RWPE1 (cell line): ENCODE measurements at regions not wholly inside any gene's neighbourhood (a gene's known extent, or its start where the extent isn't known, plus 50 kb on each side); places are given as distances from the start of the nearest gene placed in this dataset.

ENCODE experiments used
- CTCF ChIA-PET: fragments of 350-600 bp; sonication (Branson Sonifier 250); formaldehyde crosslinking; extraction: SDS; loops from one replicate; lab custom pipeline; 2021; lab: Yijun Ruan, JAX
- POLR2A ChIA-PET: fragments of 400-600 bp; formaldehyde crosslinking; extraction: SDS; loops from one replicate; lab custom pipeline; 2020; ENCODE audit warnings: antibody characterized with exemption; ENCODE audit not compliant: low non-redundant PET; lab: Yijun Ruan, JAX
- DNase-seq: peaks from one replicate; pipeline ENCODE4 v3.0.0; 2012; ENCODE audit warnings: low spot score
- H3K27ac ChIP-seq: fragments of 450-650 bp; 2 replicates; pipeline ENCODE4 v1.5.1; 2017
- CTCF ChIP-seq: fragments of 450-650 bp; conservative IDR thresholded peaks from 2 replicates; pipeline ENCODE4 v1.5.1; 2017; ENCODE audit warnings: low read depth, mild to moderate bottlenecking

- ChIA-PET POLR2A (no interaction called here), CTCF (no interaction called here)
- no peak for DNase-seq
- no peak overlapping the region for H3K27ac ChIP-seq
- no peak for TF ChIP-seq CTCF
These were observed 80.6 kb downstream of the MFSD1 start for GRCh38 chr3:158882445-158882844.

DNA sequence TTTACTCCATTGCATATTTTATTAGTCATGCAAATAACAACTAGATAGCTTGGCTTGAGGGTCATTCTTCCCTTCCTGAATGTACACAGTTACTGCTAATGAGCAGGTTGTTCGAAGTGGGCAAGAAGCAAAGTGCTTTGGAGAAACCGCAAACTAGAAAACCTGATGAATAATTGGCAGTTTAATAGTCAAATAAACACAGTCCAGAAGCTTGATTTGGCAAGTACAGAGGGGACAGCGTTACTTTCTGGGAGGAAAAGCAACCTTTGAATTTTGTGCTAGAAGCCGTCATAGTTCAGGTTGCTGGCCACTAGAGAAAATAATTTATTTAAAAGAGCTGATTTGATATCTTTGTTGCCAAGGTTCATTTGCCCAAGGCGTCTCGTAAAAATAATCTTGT lies 94.9 kb downstream of the MFSD1 start:
- H3K27ac ChIP-seq, result no peak overlapping the region
- TF ChIP-seq CTCF, result no peak
- DNase-seq, result no peak
- CTCF ChIA-PET, result no interaction called here
- POLR2A ChIA-PET, result no interaction called here

GRCh38 chr3:158906749-158907148 lies 104.9 kb downstream of the MFSD1 start:
- TF ChIP-seq CTCF, result no peak
- H3K27ac ChIP-seq, result no peak overlapping the region
- DNase-seq, result no peak
- CTCF ChIA-PET, result interaction anchor here (0.8 kb wide), 1 partner anchor 11 kb away, joined by 4 read pairs; no protein-coding TSS in a partner anchor
- POLR2A ChIA-PET, result no interaction called here

DNA sequence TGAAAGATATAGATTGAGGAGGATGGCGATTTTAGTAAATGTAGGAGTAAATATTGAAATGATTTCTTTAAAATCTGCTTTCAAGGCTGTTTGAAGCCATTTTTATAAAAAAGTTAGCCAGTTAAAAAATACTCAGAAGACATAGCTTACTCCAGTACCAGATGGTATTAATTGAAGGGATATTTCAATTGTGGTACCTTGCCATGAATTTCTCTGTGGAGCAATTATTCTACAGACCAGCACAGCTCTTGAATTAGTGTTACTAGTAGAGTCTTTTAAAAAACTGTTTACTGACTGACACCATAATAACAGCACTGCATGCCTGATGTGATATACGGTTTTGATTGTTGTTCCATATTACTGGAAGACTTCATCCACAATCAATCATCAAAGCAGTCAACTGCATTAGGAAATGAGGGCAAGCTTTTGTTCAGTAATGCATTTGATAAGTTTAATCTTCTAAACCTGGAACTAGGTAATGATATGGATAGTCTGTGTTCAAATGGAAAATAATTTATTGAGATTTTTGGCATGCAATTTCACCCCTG lies 106.4 kb downstream of the MFSD1 start:
- TF ChIP-seq CTCF, result no peak
- no peak overlapping the region for H3K27ac ChIP-seq
- CTCF ChIA-PET, result no interaction called here
- POLR2A ChIA-PET, result no interaction called here
- no peak for DNase-seq

- CTCF ChIA-PET, result no interaction called here
- TF ChIP-seq CTCF, result no peak
These were observed 108.0 kb downstream of the MFSD1 start for GRCh38 chr3:158909870-158910269.

DNA sequence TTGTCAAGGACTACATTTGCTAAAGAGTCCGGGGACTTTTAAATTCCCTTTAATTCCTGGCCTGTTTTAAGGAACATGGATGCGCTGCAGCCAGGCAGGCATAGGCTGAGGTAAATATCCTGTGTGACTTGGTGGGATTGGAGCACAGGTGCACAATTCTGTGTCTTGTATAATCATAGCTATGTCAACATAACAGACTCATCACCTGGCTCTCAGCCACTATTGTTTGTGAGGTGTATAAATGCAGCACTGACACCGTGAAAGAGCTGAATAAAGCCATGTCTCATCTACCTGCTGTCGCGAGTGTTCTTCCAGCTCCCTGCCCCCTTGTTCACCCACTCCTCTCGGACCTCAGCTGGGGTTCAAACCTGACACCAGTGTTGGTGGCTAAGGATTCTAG lies 109.7 kb downstream of the MFSD1 start:
- no peak for TF ChIP-seq CTCF
- no peak for DNase-seq
- CTCF ChIA-PET, result interaction anchor here (1.3 kb wide), 1 partner anchor 349 kb away, joined by 4 read pairs; no protein-coding TSS in a partner anchor
- POLR2A ChIA-PET, result no interaction called here
- no peak overlapping the region for H3K27ac ChIP-seq

More at GRCh38 chr3:158909870-158910269, 108.0 kb downstream of the MFSD1 start:
- no peak overlapping the region for H3K27ac ChIP-seq
- POLR2A ChIA-PET, result no interaction called here
- DNase-seq, result no peak
